ENCODE measurements at regions not wholly inside any gene's neighbourhood (a gene's known extent, or its start where the extent isn't known, plus 50 kb on each side); places are given as distances from the start of the nearest gene placed in this dataset.
A peak's percentile ranks its signal among the peaks of the same experiment; 100 is the strongest.
"Not testable (repeated sequence)": the region's sequence is repeated elsewhere in the genome, so short reads cannot be mapped to it uniquely, and the experiment has no call there.

DNA sequence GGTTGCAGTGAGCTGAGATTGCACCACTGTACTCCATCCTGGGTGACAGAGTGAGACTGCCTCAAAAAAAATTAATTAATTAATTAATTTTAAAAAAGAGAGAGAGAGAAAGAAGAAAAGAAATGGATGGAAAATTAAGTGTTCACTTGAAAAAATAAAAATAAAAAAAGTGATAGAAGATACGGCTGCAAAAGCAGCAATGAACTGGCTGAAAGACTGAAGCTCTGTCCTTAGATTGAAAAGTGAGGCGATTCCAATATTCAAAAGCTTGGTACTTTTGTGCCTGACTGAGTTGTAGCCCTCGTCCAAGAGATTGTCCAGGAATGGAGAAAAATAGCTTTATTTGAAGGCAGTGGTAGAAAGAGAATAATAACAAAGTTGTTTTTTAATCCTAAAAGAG, 154.6 kb downstream of the ADSS2 start:
- H3K36me3 ChIP-seq (ENCODE audit: control insufficient read depth, insufficient read depth, low read length) = no peaks in the 10 kb centered on the region
- H3K27me3 ChIP-seq (replicated peaks; ENCODE audit: control insufficient read depth, insufficient read depth, low read length, poor library complexity, severe bottlenecking) = no peaks in the 10 kb centered on the region
- no peak overlapping the region for H3K27ac ChIP-seq (ENCODE audit: insufficient read depth, low read length, poor library complexity, severe bottlenecking)
- DNase-seq = no peak
- no peak overlapping the region for H3K4me3 ChIP-seq (ENCODE audit: insufficient read depth, low read depth, low read length, poor library complexity, severe bottlenecking)
- H3K4me1 ChIP-seq (ENCODE audit: control insufficient read depth, insufficient read depth, low read length, poor library complexity, severe bottlenecking) = peaks cover 4% of the 10 kb centered on the region
- no peaks in the 10 kb centered on the region for H3K9me3 ChIP-seq (ENCODE audit: control insufficient read depth, low read length)

DNA sequence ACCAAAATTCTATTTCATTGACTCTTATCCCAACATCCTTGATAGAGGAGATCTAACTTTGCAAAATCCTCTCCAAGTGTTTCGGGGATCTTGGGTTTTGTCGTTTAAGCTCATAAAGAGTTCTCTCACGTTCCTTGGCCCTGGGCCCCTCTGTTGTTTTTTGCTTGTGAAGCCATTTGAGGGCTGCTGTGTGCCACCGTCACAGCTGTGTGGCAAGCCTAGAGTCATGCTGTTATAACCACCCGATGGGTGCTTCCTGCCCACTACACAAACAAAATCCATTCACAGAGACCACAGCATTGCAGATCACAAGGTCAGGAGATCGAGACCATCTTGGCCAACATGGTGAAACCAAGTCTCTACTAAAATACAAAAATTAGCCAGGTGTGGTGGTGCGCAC, 154.1 kb downstream of the ADSS2 start:
- no peak overlapping the region for H3K27ac ChIP-seq (ENCODE audit: insufficient read depth, low read length, poor library complexity, severe bottlenecking)
- H3K27me3 ChIP-seq (replicated peaks; ENCODE audit: control insufficient read depth, insufficient read depth, low read length, poor library complexity, severe bottlenecking) = no peaks in the 10 kb centered on the region
- no peak overlapping the region for H3K4me3 ChIP-seq (ENCODE audit: insufficient read depth, low read depth, low read length, poor library complexity, severe bottlenecking)
- no peaks in the 10 kb centered on the region for H3K9me3 ChIP-seq (ENCODE audit: control insufficient read depth, low read length)
- H3K4me1 ChIP-seq (ENCODE audit: control insufficient read depth, insufficient read depth, low read length, poor library complexity, severe bottlenecking) = peaks cover 4% of the 10 kb centered on the region
- no peaks in the 10 kb centered on the region for H3K36me3 ChIP-seq (ENCODE audit: control insufficient read depth, insufficient read depth, low read length)
- DNase-seq = no peak

DNA sequence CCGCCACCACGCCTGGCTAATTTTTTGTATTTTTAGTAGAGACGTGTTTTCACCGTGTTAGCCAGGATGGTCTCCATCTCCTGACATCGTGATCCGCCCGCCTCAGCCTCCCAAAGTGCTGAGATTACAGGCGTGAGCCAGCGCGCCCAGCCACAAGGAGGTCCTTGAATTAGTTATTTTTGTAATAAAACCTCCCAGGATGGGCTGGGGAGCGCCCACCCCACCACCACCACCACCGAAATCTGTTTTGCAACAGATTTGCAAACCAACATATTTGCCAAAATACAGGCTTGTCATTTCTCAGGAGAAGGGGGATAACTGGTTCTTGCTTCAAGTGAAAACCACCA, 151.7 kb downstream of the ADSS2 start:
- DNase-seq; H3K4me1 ChIP-seq (ENCODE audit: control insufficient read depth, insufficient read depth, low read length, poor library complexity, severe bottlenecking); H3K27me3 ChIP-seq (replicated peaks; ENCODE audit: control insufficient read depth, insufficient read depth, low read length, poor library complexity, severe bottlenecking); H3K36me3 ChIP-seq (ENCODE audit: control insufficient read depth, insufficient read depth, low read length); H3K27ac ChIP-seq (ENCODE audit: insufficient read depth, low read length, poor library complexity, severe bottlenecking); H3K9me3 ChIP-seq (ENCODE audit: control insufficient read depth, low read length): not testable (repeated sequence)
- peak overlapping the region; percentile 50 for H3K4me3 ChIP-seq (ENCODE audit: insufficient read depth, low read depth, low read length, poor library complexity, severe bottlenecking)

GRCh38 chr1:244301595-244302130, 150.0 kb downstream of the ADSS2 start:
- DNase-seq = no peak
- Histone ChIP-seq H3K4me1 (ENCODE audit: control insufficient read depth, insufficient read depth, low read length, poor library complexity, severe bottlenecking) (peaks cover 4% of the 10 kb centered on the region), H3K27me3 (replicated peaks; ENCODE audit: control insufficient read depth, insufficient read depth, low read length, poor library complexity, severe bottlenecking) (no peaks in the 10 kb centered on the region), H3K27ac (ENCODE audit: insufficient read depth, low read length, poor library complexity, severe bottlenecking) (no peak overlapping the region), H3K36me3 (ENCODE audit: control insufficient read depth, insufficient read depth, low read length) (no peaks in the 10 kb centered on the region), H3K4me3 (ENCODE audit: insufficient read depth, low read depth, low read length, poor library complexity, severe bottlenecking) (no peak overlapping the region), H3K9me3 (ENCODE audit: control insufficient read depth, low read length) (no peaks in the 10 kb centered on the region)

GRCh38 chr1:244302876-244303609, 148.7 kb downstream of the ADSS2 start:
- no peak overlapping the region for H3K27ac ChIP-seq (ENCODE audit: insufficient read depth, low read length, poor library complexity, severe bottlenecking)
- H3K4me3 ChIP-seq (ENCODE audit: insufficient read depth, low read depth, low read length, poor library complexity, severe bottlenecking) = no peak overlapping the region
- H3K4me1 ChIP-seq (ENCODE audit: control insufficient read depth, insufficient read depth, low read length, poor library complexity, severe bottlenecking) = peaks cover 4% of the 10 kb centered on the region
- H3K36me3 ChIP-seq (ENCODE audit: control insufficient read depth, insufficient read depth, low read length) = no peaks in the 10 kb centered on the region
- DNase-seq = no peak
- no peaks in the 10 kb centered on the region for H3K27me3 ChIP-seq (replicated peaks; ENCODE audit: control insufficient read depth, insufficient read depth, low read length, poor library complexity, severe bottlenecking)
- H3K9me3 ChIP-seq (ENCODE audit: control insufficient read depth, low read length) = no peaks in the 10 kb centered on the region

GRCh38 chr1:244303610-244303969, 148.1 kb downstream of the ADSS2 start:
- Histone ChIP-seq H3K36me3 (ENCODE audit: control insufficient read depth, insufficient read depth, low read length) (no peaks in the 10 kb centered on the region), H3K27me3 (replicated peaks; ENCODE audit: control insufficient read depth, insufficient read depth, low read length, poor library complexity, severe bottlenecking) (no peaks in the 10 kb centered on the region), H3K4me1 (ENCODE audit: control insufficient read depth, insufficient read depth, low read length, poor library complexity, severe bottlenecking) (peaks cover 4% of the 10 kb centered on the region), H3K27ac (ENCODE audit: insufficient read depth, low read length, poor library complexity, severe bottlenecking) (no peak overlapping the region), H3K9me3 (ENCODE audit: control insufficient read depth, low read length) (no peaks in the 10 kb centered on the region), H3K4me3 (ENCODE audit: insufficient read depth, low read depth, low read length, poor library complexity, severe bottlenecking) (no peak overlapping the region)
- no peak for DNase-seq

DNA sequence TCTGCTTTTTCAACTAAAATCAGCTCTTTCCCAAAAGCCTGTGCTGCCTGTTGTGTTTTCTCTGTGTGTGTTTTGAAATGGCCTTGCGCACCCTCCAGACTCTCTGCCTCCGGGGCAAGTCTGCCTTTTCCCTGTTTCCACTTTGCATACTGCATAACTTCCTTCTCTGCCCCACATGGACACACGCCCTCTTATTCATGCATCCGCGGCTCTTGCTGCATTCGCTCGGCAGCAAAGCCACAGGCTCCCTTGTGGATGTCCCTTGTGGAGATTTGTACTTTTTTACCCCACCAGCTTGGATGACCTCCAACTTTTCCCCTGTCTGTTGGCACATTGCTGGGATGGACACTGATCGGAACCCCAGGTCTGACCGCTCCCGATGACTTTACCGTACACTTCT, 147.6 kb downstream of the ADSS2 start:
- no peak for DNase-seq
- H3K4me3 ChIP-seq (ENCODE audit: insufficient read depth, low read depth, low read length, poor library complexity, severe bottlenecking) = no peak overlapping the region
- H3K27me3 ChIP-seq (replicated peaks; ENCODE audit: control insufficient read depth, insufficient read depth, low read length, poor library complexity, severe bottlenecking) = no peaks in the 10 kb centered on the region
- H3K9me3 ChIP-seq (ENCODE audit: control insufficient read depth, low read length) = no peaks in the 10 kb centered on the region
- no peak overlapping the region for H3K27ac ChIP-seq (ENCODE audit: insufficient read depth, low read length, poor library complexity, severe bottlenecking)
- H3K36me3 ChIP-seq (ENCODE audit: control insufficient read depth, insufficient read depth, low read length) = no peaks in the 10 kb centered on the region
- peaks cover 2% of the 10 kb centered on the region for H3K4me1 ChIP-seq (ENCODE audit: control insufficient read depth, insufficient read depth, low read length, poor library complexity, severe bottlenecking)

DNA sequence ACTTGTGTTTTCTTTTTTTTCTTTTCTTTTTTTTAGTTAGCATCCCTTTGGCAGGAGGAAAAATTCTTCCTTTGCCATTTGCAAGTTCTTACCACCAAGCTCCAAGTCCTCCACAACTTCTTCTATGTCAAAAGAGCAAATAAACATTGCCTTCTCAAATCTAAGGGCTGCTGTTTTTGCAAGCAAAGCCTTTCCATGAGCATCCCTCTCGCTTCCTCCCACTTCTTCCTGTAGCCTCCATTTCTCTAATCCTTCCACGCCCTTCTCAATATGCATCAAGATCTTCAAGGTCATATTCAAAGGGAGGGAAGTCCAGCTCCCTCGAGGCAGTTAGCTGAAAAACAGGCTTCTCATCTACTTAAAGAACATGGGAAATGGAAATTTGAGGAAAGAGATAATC, 147.1 kb downstream of the ADSS2 start:
- no peak for DNase-seq
- Histone ChIP-seq H3K27ac (ENCODE audit: insufficient read depth, low read length, poor library complexity, severe bottlenecking) (no peak overlapping the region), H3K4me1 (ENCODE audit: control insufficient read depth, insufficient read depth, low read length, poor library complexity, severe bottlenecking) (no peaks in the 10 kb centered on the region), H3K4me3 (ENCODE audit: insufficient read depth, low read depth, low read length, poor library complexity, severe bottlenecking) (no peak overlapping the region), H3K27me3 (replicated peaks; ENCODE audit: control insufficient read depth, insufficient read depth, low read length, poor library complexity, severe bottlenecking) (no peaks in the 10 kb centered on the region), H3K36me3 (ENCODE audit: control insufficient read depth, insufficient read depth, low read length) (no peaks in the 10 kb centered on the region), H3K9me3 (ENCODE audit: control insufficient read depth, low read length) (no peaks in the 10 kb centered on the region)

DNA sequence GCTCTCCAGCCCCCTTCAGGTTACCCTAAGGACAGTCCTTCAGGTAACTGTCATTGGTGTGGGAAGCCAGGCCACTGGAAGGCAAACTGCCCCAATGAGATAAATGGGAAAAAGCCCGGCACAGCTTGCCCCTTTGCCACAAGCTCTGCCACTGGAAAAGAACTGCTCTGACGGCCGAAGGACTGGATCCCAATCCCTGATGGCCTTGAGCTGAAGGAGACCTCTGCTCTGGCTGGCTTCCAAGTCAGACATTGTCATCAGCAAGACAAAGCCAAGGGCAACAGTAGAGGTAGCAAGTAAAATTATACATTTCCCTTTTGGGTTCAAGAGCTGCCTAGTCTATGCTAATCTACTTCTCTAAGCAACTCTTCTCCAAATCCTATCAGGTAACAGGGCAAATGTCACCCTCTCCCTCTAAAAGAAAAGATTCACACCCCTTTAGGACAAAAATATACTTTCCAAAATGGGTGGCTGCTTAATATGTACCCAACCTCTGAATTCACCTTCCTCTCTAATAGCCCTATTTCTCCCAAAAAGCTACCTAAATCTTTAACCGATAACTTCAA, 145.8 kb downstream of the ADSS2 start:
- Histone ChIP-seq H3K4me3 (ENCODE audit: insufficient read depth, low read depth, low read length, poor library complexity, severe bottlenecking) (no peak overlapping the region), H3K9me3 (ENCODE audit: control insufficient read depth, low read length) (no peaks in the 10 kb centered on the region), H3K36me3 (ENCODE audit: control insufficient read depth, insufficient read depth, low read length) (no peaks in the 10 kb centered on the region), H3K4me1 (ENCODE audit: control insufficient read depth, insufficient read depth, low read length, poor library complexity, severe bottlenecking) (no peaks in the 10 kb centered on the region), H3K27me3 (replicated peaks; ENCODE audit: control insufficient read depth, insufficient read depth, low read length, poor library complexity, severe bottlenecking) (no peaks in the 10 kb centered on the region), H3K27ac (ENCODE audit: insufficient read depth, low read length, poor library complexity, severe bottlenecking) (no peak overlapping the region)
- no peak for DNase-seq

DNA sequence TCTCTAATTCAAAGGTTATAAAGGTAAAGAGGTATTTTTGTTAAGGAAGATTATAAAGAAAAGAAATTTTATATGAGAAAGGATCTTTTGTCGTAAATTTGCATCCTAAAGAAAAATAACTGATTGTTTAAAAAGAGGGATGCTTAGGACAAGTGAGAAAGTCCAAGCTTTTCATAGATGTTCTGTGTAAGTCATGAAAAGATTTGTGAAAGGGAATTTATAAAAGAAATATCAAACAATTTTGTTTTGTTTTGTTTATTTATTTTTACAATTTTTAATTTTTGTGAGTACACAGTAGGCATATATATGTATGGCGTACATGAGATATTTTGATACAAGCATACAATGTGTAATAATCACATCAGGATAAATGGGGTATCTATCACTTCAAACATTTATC, 145.2 kb downstream of the ADSS2 start:
- H3K9me3 ChIP-seq (ENCODE audit: control insufficient read depth, low read length) = no peaks in the 10 kb centered on the region

More for the DNA sequence above, 145.2 kb downstream of the ADSS2 start:
- Histone ChIP-seq H3K27ac (ENCODE audit: insufficient read depth, low read length, poor library complexity, severe bottlenecking) (no peak overlapping the region), H3K36me3 (ENCODE audit: control insufficient read depth, insufficient read depth, low read length) (no peaks in the 10 kb centered on the region), H3K4me1 (ENCODE audit: control insufficient read depth, insufficient read depth, low read length, poor library complexity, severe bottlenecking) (no peaks in the 10 kb centered on the region), H3K4me3 (ENCODE audit: insufficient read depth, low read depth, low read length, poor library complexity, severe bottlenecking) (no peak overlapping the region), H3K27me3 (replicated peaks; ENCODE audit: control insufficient read depth, insufficient read depth, low read length, poor library complexity, severe bottlenecking) (no peaks in the 10 kb centered on the region)
- DNase-seq = no peak
